HCT116 (cell line): ENCODE measurements at regions not wholly inside any gene's neighbourhood (a gene's known extent, or its start where the extent isn't known, plus 50 kb on each side); places are given as distances from the start of the nearest gene placed in this dataset.

Experiments
- JUND ChIP-seq: IDR thresholded peaks from 2 replicates; pipeline ENCODE4 v1.6.1; 2012
- POLR2AphosphoS5 ChIP-seq: IDR thresholded peaks from 2 replicates; pipeline ENCODE4 v1.6.1; 2011; ENCODE audit warnings: mild to moderate bottlenecking, low read depth, low read length, moderate library complexity
- TF ChIP-seq, protein P1 (sequence below), 3 experiments: fragments of 200-600 bp in 1 of 3; sonication (generic) in 1 of 3; IDR thresholded peaks in 2 of 3; conservative IDR thresholded peaks in 1 of 3; 2 replicates each; pipeline ENCODE4 v1.5.1; 2012 to 2017; ENCODE audit warnings: low read depth in 2 of 3, low read length in 2 of 3, antibody characterized with exemption in 1 of 3, borderline replicate concordance in 1 of 3, control low read depth in 1 of 3, mild to moderate bottlenecking in 1 of 3, mixed read lengths in 1 of 3, mixed run types in 1 of 3, moderate library complexity in 1 of 3; ENCODE audit not compliant: insufficient read depth in 1 of 3

DNA sequence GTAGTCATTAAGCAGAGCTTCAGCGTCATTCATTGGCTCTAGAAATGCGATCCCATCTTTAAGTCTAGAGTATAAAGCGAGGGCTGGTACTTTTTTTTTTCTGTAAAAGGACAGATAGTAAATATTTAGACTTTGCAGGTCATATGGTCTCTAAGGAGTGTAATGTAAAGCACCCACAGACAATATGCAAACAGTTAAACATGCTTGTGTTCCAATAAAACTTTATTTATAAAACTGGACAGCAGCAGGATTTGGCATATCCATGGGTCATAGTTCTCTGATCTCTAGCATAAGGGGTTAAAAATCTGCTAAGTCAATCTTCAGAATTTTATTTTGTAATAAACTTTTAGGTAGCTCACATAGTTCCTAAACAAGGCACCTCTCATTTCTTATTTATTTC lies 226.8 kb upstream of the TBC1D5 start:
- TF ChIP-seq POLR2AphosphoS5: no peak
- TF ChIP-seq, protein P1, sequence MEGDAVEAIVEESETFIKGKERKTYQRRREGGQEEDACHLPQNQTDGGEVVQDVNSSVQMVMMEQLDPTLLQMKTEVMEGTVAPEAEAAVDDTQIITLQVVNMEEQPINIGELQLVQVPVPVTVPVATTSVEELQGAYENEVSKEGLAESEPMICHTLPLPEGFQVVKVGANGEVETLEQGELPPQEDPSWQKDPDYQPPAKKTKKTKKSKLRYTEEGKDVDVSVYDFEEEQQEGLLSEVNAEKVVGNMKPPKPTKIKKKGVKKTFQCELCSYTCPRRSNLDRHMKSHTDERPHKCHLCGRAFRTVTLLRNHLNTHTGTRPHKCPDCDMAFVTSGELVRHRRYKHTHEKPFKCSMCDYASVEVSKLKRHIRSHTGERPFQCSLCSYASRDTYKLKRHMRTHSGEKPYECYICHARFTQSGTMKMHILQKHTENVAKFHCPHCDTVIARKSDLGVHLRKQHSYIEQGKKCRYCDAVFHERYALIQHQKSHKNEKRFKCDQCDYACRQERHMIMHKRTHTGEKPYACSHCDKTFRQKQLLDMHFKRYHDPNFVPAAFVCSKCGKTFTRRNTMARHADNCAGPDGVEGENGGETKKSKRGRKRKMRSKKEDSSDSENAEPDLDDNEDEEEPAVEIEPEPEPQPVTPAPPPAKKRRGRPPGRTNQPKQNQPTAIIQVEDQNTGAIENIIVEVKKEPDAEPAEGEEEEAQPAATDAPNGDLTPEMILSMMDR (IDR thresholded peaks at IDR 0.05 in 2 of 3, conservative IDR thresholded peaks at IDR 0.05 in 1 of 3; ENCODE audit: borderline replicate concordance in 1 of 3, insufficient read depth in 1 of 3, low read depth in 2 of 3, low read length in 2 of 3): no peak
- no peak for TF ChIP-seq JUND
